H1 (cell line): ENCODE measurements at regions not wholly inside any gene's neighbourhood (a gene's known extent, or its start where the extent isn't known, plus 50 kb on each side); places are given as distances from the start of the nearest gene placed in this dataset.

ENCODE experiments used
- BRCA1 ChIP-seq: IDR thresholded peaks from 2 replicates; pipeline ENCODE4 v1.6.1; 2012; ENCODE audit warnings: low read depth, low read length, improper control_type of control experiment
- FOSL1 ChIP-seq: IDR thresholded peaks from 2 replicates; pipeline ENCODE4 v1.6.1; 2011; ENCODE audit warnings: mild to moderate bottlenecking, low read depth, low read length, moderate library complexity; ENCODE audit not compliant: insufficient read depth
- RBBP5 ChIP-seq: IDR thresholded peaks from 2 replicates; pipeline ENCODE4 v1.7.1; 2012; ENCODE audit warnings: low read depth, mild to moderate bottlenecking, inconsistent platforms, low read length, moderate library complexity, borderline replicate concordance
- SP2 ChIP-seq: IDR thresholded peaks from 2 replicates; pipeline ENCODE4 v1.6.1; 2012; ENCODE audit warnings: mild to moderate bottlenecking, low read length, inconsistent platforms
- TAF7 ChIP-seq: optimal IDR thresholded peaks from 2 replicates; pipeline ENCODE3; 2011; ENCODE audit warnings: low read depth, mild to moderate bottlenecking, inconsistent platforms, low read length, moderate library complexity, borderline replicate concordance
- TCF12 ChIP-seq: IDR thresholded peaks from 2 replicates; pipeline ENCODE4 v1.6.1; 2011; ENCODE audit warnings: low read depth, mild to moderate bottlenecking, low read length

DNA sequence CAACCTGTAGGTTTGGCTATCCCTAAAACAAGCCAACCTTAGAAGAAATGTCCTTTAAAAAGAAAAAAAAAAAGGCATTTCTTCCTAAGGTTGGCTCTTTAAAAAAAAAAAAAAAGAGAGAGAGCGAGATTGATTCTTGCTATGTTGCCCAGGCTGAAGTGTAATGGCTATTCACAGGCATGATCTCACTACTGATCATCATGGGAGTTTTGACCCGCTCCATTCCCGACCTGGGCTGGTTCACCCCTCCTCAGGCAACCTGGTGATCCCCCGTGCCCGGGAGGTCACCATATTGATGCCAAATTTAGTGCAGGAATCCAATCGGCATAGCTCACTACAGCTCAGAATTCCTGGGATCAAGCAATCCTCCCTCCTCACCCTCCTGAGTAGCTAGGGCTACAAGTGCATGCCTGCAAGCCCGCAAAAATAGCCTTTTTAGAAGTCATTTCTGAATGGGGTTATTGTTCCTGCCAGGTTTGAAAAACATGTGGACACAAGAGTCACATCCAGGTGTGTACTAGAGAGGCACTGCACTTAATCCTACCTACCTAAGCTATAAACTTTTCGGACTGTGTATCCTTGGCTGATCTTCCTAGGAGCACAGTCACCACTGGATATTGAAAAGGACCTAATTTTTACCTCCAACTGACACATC, 61.4 kb upstream of the ZCCHC13 start (continued):
- TF ChIP-seq RBBP5 (no peak), SP2 (no peak), TAF7 (no peak), BRCA1 (no peak), FOSL1 (no peak), TCF12 (no peak)
